Eye (tissue), 1 donor: ENCODE measurements at regions not wholly inside any gene's neighbourhood (a gene's known extent, or its start where the extent isn't known, plus 50 kb on each side); places are given as distances from the start of the nearest gene placed in this dataset.
A peak's percentile ranks its signal among the peaks of the same experiment; 100 is the strongest.

ENCODE experiments used
- DNase-seq: peaks from one replicate; pipeline ENCODE4 v3.0.0-alpha.2; 2015

- no peak for DNase-seq
Observed at GRCh38 chr12:28601570-28602058, 411.4 kb downstream of the CCDC91 start.

- DNase-seq, result no peak
Observed at GRCh38 chr12:28602786-28603185, 412.5 kb downstream of the CCDC91 start.

- peak; percentile 8 for DNase-seq
Observed at GRCh38 chr12:28603239-28603638, 413.0 kb downstream of the CCDC91 start.

GRCh38 chr12:28603801-28604200 is 413.5 kb downstream of the CCDC91 start:
- DNase-seq, result no peak

- no peak for DNase-seq
Observed at GRCh38 chr12:28604240-28604639, 414.0 kb downstream of the CCDC91 start.

- no peak for DNase-seq
Observed at GRCh38 chr12:28606967-28607557, 416.8 kb downstream of the CCDC91 start.

GRCh38 chr12:28610401-28611114 is 420.3 kb downstream of the CCDC91 start:
- DNase-seq, result no peak

- peak; percentile 25 for DNase-seq
Observed at GRCh38 chr12:28611115-28611435, 420.8 kb downstream of the CCDC91 start.

GRCh38 chr12:28611449-28611848 is 421.2 kb downstream of the CCDC91 start:
- DNase-seq, result no peak

GRCh38 chr12:28618171-28618570 is 427.9 kb downstream of the CCDC91 start:
- no peak for DNase-seq

- DNase-seq, result no peak
Observed at GRCh38 chr12:28618772-28619171, 428.5 kb downstream of the CCDC91 start.

- no peak for DNase-seq
Observed at GRCh38 chr12:28620281-28620680, 430.0 kb downstream of the CCDC91 start.

GRCh38 chr12:28622406-28622805 is 432.1 kb downstream of the CCDC91 start:
- no peak for DNase-seq

GRCh38 chr12:28626504-28626903 is 436.2 kb downstream of the CCDC91 start:
- DNase-seq, result no peak

- no peak for DNase-seq
Observed at GRCh38 chr12:28629691-28630090, 439.4 kb downstream of the CCDC91 start.

- no peak for DNase-seq
Observed at GRCh38 chr12:28631831-28632230, 441.6 kb downstream of the CCDC91 start.

- DNase-seq, result no peak
Observed at GRCh38 chr12:28640519-28640918, 450.3 kb downstream of the CCDC91 start.

GRCh38 chr12:28645436-28645835 is 455.2 kb downstream of the CCDC91 start:
- DNase-seq, result no peak

GRCh38 chr12:28645891-28646290 is 455.6 kb downstream of the CCDC91 start:
- no peak for DNase-seq

GRCh38 chr12:28650906-28651305 is 460.6 kb downstream of the CCDC91 start:
- no peak for DNase-seq

GRCh38 chr12:28652239-28652638 is 462.0 kb downstream of the CCDC91 start:
- no peak for DNase-seq

- DNase-seq, result no peak
Observed at GRCh38 chr12:28681980-28682379, 467.1 kb upstream of the FAR2 start.

GRCh38 chr12:28683366-28683765 is 465.7 kb upstream of the FAR2 start:
- no peak for DNase-seq

- no peak for DNase-seq
Observed at GRCh38 chr12:28689398-28690175, 459.5 kb upstream of the FAR2 start.
